A549 (cell line): ENCODE measurements at regions not wholly inside any gene's neighbourhood (a gene's known extent, or its start where the extent isn't known, plus 50 kb on each side); places are given as distances from the start of the nearest gene placed in this dataset.

Experiments used
- ATAC-seq, 2 experiments: fragments of 200-7000 bp in 1 of 2; fragments of >200 bp in 1 of 2; cut with Nextera tagmentation in 1 of 2; cut with Tn5 transposase in 1 of 2; 3 replicates each; pipeline versions ENCODE4 v1.8.0 to v1.9.1; 2018 to 2020; ENCODE audit warnings: mild to moderate bottlenecking in 1 of 2, moderate library complexity in 1 of 2
- CTCF ChIA-PET: fragments of 300-600 bp; sonication (Branson Sonifier 250); formaldehyde crosslinking; extraction: SDS; loops from one replicate; lab custom pipeline; 2021; ENCODE audit warnings: antibody characterized with exemption, inconsistent platforms; lab: Yijun Ruan, JAX
- POLR2A ChIA-PET: fragments of 350-600 bp; formaldehyde crosslinking; extraction: SDS; loops from one replicate; lab custom pipeline; 2021; ENCODE audit warnings: antibody characterized with exemption, inconsistent platforms; lab: Yijun Ruan, JAX
- DNase-seq, 2 experiments: peaks; one replicate each; pipeline versions ENCODE4 v3.0.0 to v3.0.0-alpha.2; 2011 to 2016; ENCODE audit warnings: low read depth in 1 of 2, low spot score in 1 of 2
- FAIRE-seq: peaks from 2 replicates; lab custom pipeline; 2011; peaks lifted over from hg19 to GRCh38; lab: Jason Lieb, UNC
- H3K27ac ChIP-seq, 2 experiments: fragments of >200 bp; sonication (Bioruptor Twin); formaldehyde crosslinking; 3 replicates each; pipeline ENCODE4 v1.5.1; 2016 to 2017
- H3K4me1 ChIP-seq: fragments of >200 bp; sonication (Bioruptor Twin); formaldehyde crosslinking; 3 replicates; pipeline ENCODE4 v1.6.1; 2016
- H3K4me2 ChIP-seq: fragments of >200 bp; sonication (Bioruptor Twin); formaldehyde crosslinking; 3 replicates; pipeline ENCODE4 v1.6.1; 2016
- H3K4me3 ChIP-seq: fragments of >200 bp; sonication (Bioruptor Twin); formaldehyde crosslinking; 3 replicates; pipeline ENCODE4 v1.5.1; 2016
- H3K9me3 ChIP-seq: fragments of >200 bp; sonication (Bioruptor Twin); formaldehyde crosslinking; 3 replicates; pipeline ENCODE4 v1.6.1; 2016
- CBX2 ChIP-seq: fragments of 200-600 bp; sonication (generic); IDR thresholded peaks from 2 replicates; pipeline ENCODE4 v1.6.1; 2016; ENCODE audit warnings: low read depth, mild to moderate bottlenecking, borderline replicate concordance
- EHF ChIP-seq: fragments of 250-450 bp; sonication (Bioruptor Pico); IDR thresholded peaks from 2 replicates; pipeline ENCODE4 v1.5.0; 2020; ENCODE audit warnings: mild to moderate bottlenecking
- EHMT2 ChIP-seq: fragments of 200-600 bp; sonication (generic); IDR thresholded peaks from 2 replicates; pipeline ENCODE4 v1.6.1; 2016; ENCODE audit warnings: antibody characterized with exemption, low read depth, mild to moderate bottlenecking, moderate library complexity
- GATA3 ChIP-seq: IDR thresholded peaks from 2 replicates; pipeline ENCODE4 v1.6.1; 2012; ENCODE audit warnings: borderline replicate concordance
- HDAC2 ChIP-seq: fragments of 200-600 bp; sonication (generic); IDR thresholded peaks from 2 replicates; pipeline ENCODE4 v1.6.1; 2016
- HOXA7 ChIP-seq: fragments of 250-450 bp; sonication (Bioruptor Pico); IDR thresholded peaks from 2 replicates; pipeline ENCODE4 v1.5.0; 2020; ENCODE audit warnings: mild to moderate bottlenecking, moderate library complexity
- HOXB5 ChIP-seq: fragments of 250-450 bp; sonication (Bioruptor Pico); IDR thresholded peaks from 2 replicates; pipeline ENCODE4 v1.5.0; 2020; ENCODE audit warnings: mild to moderate bottlenecking, moderate library complexity
- JUN ChIP-seq, 2 experiments: fragments of >200 bp; sonication (Bioruptor Twin); formaldehyde crosslinking; IDR thresholded peaks; 2 replicates in 1 of 2; 3 replicates in 1 of 2; pipeline ENCODE4 v1.6.1; 2016 to 2017
- JUNB ChIP-seq: fragments of >200 bp; sonication (Bioruptor Twin); formaldehyde crosslinking; IDR thresholded peaks from 2 replicates; pipeline ENCODE4 v1.6.1; 2016
- KDM5A ChIP-seq: fragments of 200-600 bp; sonication (generic); IDR thresholded peaks from 2 replicates; pipeline ENCODE4 v1.6.1; 2016; ENCODE audit warnings: antibody characterized with exemption, mild to moderate bottlenecking
- PHF8 ChIP-seq: fragments of 200-600 bp; sonication (generic); IDR thresholded peaks from 2 replicates; pipeline ENCODE4 v1.6.1; 2016; ENCODE audit warnings: low read depth, mild to moderate bottlenecking, antibody characterized with exemption, moderate library complexity, borderline replicate concordance
- POLR2A ChIP-seq: IDR thresholded peaks from 2 replicates; pipeline ENCODE4 v1.6.1; 2012; ENCODE audit warnings: mild to moderate bottlenecking, low read length
- POLR2AphosphoS2 ChIP-seq: conservative IDR thresholded peaks from 2 replicates; pipeline ENCODE4 v1.6.1; 2012; ENCODE audit warnings: low read length, improper control_type of control experiment, inconsistent platforms
- RARB ChIP-seq: fragments of 250-450 bp; sonication (Bioruptor Pico); IDR thresholded peaks from 2 replicates; pipeline ENCODE4 v1.8.0; 2021; ENCODE audit warnings: mild to moderate bottlenecking, moderate library complexity
- USF2 ChIP-seq: fragments of 450-650 bp; IDR thresholded peaks from 2 replicates; pipeline ENCODE4 v1.6.1; 2014; ENCODE audit warnings: antibody characterized with exemption
- ZC3H11A ChIP-seq: fragments of 450-650 bp; IDR thresholded peaks from 2 replicates; pipeline ENCODE4 v1.6.1; 2014; ENCODE audit warnings: antibody characterized with exemption, mild to moderate bottlenecking
- ZSCAN20 ChIP-seq: fragments of 250-450 bp; sonication (Bioruptor Pico); IDR thresholded peaks from 2 replicates; pipeline ENCODE4 v1.8.0; 2022; ENCODE audit warnings: mild to moderate bottlenecking, moderate library complexity
- WGBS: methylation state at CpG from one replicate; pipeline ENCODE4 v1.1.6; 2017; ENCODE audit errors: missing lambda C conversion rate; 5-methylcytosine and 5-hydroxymethylcytosine counted together
- TF ChIP-seq, protein P1 (sequence below): IDR thresholded peaks from 2 replicates; pipeline ENCODE4 v1.6.1; 2012
- TF ChIP-seq, protein P2 (sequence below): fragments of 250-450 bp; sonication (Bioruptor Pico); IDR thresholded peaks from 2 replicates; pipeline ENCODE4 v1.5.0; 2021; ENCODE audit warnings: mild to moderate bottlenecking, moderate library complexity, borderline replicate concordance
- TF ChIP-seq, protein P3 (sequence below): fragments of >200 bp; sonication (Bioruptor Twin); formaldehyde crosslinking; IDR thresholded peaks from 3 replicates; pipeline ENCODE4 v1.5.1; 2016

- TF ChIP-seq JUN (IDR thresholded peaks at IDR 0.05) = no peak
- TF ChIP-seq USF2 = no peak
- no peak for TF ChIP-seq CBX2
- TF ChIP-seq, protein P1, sequence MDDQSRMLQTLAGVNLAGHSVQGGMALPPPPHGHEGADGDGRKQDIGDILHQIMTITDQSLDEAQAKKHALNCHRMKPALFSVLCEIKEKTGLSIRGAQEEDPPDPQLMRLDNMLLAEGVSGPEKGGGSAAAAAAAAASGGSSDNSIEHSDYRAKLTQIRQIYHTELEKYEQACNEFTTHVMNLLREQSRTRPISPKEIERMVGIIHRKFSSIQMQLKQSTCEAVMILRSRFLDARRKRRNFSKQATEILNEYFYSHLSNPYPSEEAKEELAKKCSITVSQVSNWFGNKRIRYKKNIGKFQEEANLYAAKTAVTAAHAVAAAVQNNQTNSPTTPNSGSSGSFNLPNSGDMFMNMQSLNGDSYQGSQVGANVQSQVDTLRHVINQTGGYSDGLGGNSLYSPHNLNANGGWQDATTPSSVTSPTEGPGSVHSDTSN = no peak
- no peak for TF ChIP-seq HOXB5
- no peak for TF ChIP-seq RARB
- TF ChIP-seq PHF8 = no peak
- TF ChIP-seq GATA3 = no peak
- TF ChIP-seq, protein P2, sequence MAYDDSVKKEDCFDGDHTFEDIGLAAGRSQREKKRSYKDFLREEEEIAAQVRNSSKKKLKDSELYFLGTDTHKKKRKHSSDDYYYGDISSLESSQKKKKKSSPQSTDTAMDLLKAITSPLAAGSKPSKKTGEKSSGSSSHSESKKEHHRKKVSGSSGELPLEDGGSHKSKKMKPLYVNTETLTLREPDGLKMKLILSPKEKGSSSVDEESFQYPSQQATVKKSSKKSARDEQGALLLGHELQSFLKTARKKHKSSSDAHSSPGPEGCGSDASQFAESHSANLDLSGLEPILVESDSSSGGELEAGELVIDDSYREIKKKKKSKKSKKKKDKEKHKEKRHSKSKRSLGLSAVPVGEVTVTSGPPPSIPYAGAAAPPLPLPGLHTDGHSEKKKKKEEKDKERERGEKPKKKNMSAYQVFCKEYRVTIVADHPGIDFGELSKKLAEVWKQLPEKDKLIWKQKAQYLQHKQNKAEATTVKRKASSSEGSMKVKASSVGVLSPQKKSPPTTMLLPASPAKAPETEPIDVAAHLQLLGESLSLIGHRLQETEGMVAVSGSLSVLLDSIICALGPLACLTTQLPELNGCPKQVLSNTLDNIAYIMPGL (CRISPR knock-in tag) = no peak
- no peak for TF ChIP-seq JUNB
- TF ChIP-seq EHMT2 = no peak
Observed at GRCh38 chr10:129108378-129108777, 358.7 kb upstream of the MGMT start (continued).

GRCh38 chr10:129108994-129109393 is 358.0 kb upstream of the MGMT start:
- TF ChIP-seq HDAC2 (no peak), EHF (CRISPR knock-in tag) (no peak), HOXA7 (no peak)
- TF ChIP-seq, protein P2 (CRISPR knock-in tag) = no peak
- TF ChIP-seq, protein P3, sequence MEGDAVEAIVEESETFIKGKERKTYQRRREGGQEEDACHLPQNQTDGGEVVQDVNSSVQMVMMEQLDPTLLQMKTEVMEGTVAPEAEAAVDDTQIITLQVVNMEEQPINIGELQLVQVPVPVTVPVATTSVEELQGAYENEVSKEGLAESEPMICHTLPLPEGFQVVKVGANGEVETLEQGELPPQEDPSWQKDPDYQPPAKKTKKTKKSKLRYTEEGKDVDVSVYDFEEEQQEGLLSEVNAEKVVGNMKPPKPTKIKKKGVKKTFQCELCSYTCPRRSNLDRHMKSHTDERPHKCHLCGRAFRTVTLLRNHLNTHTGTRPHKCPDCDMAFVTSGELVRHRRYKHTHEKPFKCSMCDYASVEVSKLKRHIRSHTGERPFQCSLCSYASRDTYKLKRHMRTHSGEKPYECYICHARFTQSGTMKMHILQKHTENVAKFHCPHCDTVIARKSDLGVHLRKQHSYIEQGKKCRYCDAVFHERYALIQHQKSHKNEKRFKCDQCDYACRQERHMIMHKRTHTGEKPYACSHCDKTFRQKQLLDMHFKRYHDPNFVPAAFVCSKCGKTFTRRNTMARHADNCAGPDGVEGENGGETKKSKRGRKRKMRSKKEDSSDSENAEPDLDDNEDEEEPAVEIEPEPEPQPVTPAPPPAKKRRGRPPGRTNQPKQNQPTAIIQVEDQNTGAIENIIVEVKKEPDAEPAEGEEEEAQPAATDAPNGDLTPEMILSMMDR = no peak
- no peaks in the 10 kb centered on the region for H3K4me1 ChIP-seq
- no peak overlapping the region for H3K4me3 ChIP-seq
- 12% methylated on average over 6 of the region's 6 CpGs for WGBS
- FAIRE-seq (no peak), ATAC-seq (no peak), DNase-seq (no peak)
- POLR2A ChIA-PET = no interaction called here
- no peaks in the 10 kb centered on the region for H3K9me3 ChIP-seq
- H3K27ac ChIP-seq = no peak overlapping the region
- CTCF ChIA-PET = no interaction called here
- no peak overlapping the region for H3K4me2 ChIP-seq

DNA sequence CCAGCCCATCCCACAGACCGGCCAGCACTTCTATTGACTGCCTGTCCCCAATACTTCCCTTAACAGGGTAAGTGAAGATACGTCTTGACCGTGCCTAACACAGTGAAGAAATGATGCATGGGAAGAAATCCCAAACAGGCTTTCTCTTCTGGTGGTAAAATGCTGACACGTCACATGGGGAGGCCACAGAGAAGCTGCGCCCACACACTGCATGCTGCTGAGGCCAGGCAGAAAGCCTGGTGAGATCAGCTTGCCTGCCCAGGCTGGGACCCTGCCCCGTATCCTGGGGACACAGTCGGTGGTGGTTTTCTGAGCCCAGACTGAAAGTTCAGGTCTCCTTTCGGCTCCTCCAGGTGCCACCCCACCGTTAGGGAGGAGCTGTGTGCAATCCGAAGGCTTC is 356.3 kb upstream of the MGMT start:
- ChIA-PET POLR2A (no interaction called here), CTCF (no interaction called here)
- Histone ChIP-seq H3K4me3 (no peak overlapping the region), H3K9me3 (no peaks in the 10 kb centered on the region), H3K4me1 (no peaks in the 10 kb centered on the region), H3K4me2 (no peak overlapping the region), H3K27ac (no peak overlapping the region)
- DNase-seq (no peak), FAIRE-seq (no peak), ATAC-seq (no peak)
- 10% methylated on average over 3 of the region's 10 CpGs for WGBS
- TF ChIP-seq ZSCAN20 (CRISPR knock-in tag) (no peak), POLR2A (no peak), POLR2AphosphoS2 (no peak), ZC3H11A (no peak), KDM5A (no peak)
